Astrocyte of the hippocampus (primary cell): ENCODE measurements at regions not wholly inside any gene's neighbourhood (a gene's known extent, or its start where the extent isn't known, plus 50 kb on each side); places are given as distances from the start of the nearest gene placed in this dataset.

Source experiments
- DNase-seq: peaks from one replicate; pipeline ENCODE4 v3.0.0; 2011; ENCODE audit warnings: low read depth, low spot score

DNA sequence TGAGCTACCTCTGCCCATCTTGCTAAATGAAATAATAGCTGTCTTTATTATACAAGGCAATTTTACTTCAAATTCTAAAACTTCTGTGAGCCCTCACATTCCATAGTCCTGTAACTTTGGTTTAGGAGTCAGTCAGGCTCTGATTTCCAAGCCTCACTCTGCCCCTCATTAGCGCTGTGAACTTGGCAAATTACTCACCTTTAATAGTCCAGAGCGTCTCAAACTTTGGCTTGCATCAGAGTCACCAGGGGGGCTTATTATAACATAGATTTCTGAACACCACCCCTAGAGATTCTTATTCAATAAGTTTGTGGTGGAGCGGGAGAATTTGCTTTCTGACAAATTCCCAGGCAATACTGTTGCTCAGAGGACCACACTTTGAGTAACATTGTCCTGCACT, 126.2 kb upstream of the FGGY start:
- DNase-seq, result peak; percentile 23

DNA sequence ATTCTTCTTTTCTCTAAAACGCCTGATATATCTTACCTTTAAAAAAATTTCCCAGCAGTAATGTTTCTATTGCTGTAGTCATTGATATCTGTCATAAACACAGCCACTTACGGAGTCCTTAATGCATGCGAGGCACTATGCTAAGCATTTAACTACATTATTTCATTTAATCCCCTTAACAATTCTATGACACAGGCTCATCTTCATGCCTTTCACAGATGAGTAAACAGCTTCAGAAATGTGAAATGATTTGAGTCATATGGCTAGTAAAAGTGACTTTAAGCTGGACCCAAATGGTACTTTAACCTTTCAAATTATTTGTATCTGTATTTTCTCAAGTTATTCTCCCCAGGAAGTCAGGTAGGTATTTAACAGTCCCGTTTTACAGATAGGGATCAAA, 125.1 kb upstream of the FGGY start:
- DNase-seq, result no peak

GRCh38 chr1:59172693-59173092, 124.2 kb upstream of the FGGY start:
- DNase-seq, result no peak

DNA sequence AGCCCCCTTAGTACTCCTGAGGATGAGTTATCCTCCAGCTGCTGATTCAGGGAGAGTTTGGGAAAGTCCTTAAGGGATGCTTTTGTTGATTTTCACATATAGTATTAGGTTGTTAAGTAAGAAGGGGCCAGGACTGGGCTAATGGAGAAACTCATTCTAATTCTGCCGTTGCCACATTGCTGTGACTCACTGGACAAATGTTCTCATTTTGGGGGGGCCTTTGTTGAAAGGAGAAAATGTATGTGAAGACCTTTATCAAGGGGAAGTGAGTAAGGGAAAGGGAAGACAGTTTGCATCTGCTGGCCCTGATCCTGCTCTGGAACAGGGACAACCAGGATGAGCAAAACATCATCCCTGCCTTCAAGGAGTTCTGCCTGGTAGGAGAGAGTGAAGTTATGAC, 123.2 kb upstream of the FGGY start:
- peak; percentile 33 for DNase-seq

- no peak for DNase-seq
These were observed 120.4 kb upstream of the FGGY start for GRCh38 chr1:59176471-59176870.

- DNase-seq, result no peak
These were observed 119.1 kb upstream of the FGGY start for GRCh38 chr1:59177756-59178155.

- peak; percentile 31 for DNase-seq
These were observed 118.3 kb upstream of the FGGY start for GRCh38 chr1:59178339-59179187.

- no peak for DNase-seq
These were observed 117.2 kb upstream of the FGGY start for GRCh38 chr1:59179673-59180072.

DNA sequence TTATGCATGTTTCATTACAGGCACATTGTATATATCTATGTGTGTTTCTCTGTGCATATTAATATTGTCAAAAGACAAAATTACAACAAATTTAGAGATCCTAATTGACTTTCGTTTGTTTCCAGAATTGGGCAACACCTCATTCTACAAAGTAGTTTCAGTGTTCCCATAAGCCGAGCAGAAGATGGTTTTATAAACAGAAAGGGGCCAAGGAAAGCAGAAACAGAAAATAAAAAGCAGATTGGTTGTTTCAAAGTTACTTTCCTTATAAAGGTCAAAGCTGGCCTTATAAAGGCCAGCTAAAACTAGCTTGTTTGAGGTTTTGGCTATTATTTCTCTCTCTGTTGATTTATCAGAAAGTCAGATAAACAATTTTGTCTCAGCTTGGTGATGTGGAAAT, 116.2 kb upstream of the FGGY start:
- DNase-seq, result no peak

DNA sequence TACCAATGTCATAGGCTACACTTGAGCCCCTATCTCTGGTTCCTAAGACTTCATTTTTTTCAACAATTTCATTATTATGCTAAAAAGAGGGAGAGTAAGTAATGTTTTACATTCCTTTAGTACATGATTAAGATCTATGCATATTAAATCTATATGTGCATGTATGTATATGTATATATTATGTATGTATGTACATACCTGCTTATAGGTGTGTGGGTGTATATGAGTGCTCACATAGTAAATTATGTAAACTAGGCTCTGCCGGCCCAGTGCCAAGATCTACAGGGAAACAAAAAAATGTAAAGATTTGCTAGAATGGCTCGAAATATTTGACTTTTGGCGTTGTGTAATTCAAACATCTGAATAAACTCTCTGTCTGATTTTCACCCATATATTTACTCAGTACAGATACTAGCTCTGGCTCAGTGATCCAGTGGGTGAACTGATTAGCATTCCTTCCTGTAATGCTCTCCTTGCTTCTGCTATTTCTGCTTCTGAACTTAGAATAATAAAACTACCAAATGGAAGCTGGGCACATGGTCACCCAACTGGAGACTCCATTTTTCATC, 113.1 kb upstream of the FGGY start:
- DNase-seq, result no peak

DNA sequence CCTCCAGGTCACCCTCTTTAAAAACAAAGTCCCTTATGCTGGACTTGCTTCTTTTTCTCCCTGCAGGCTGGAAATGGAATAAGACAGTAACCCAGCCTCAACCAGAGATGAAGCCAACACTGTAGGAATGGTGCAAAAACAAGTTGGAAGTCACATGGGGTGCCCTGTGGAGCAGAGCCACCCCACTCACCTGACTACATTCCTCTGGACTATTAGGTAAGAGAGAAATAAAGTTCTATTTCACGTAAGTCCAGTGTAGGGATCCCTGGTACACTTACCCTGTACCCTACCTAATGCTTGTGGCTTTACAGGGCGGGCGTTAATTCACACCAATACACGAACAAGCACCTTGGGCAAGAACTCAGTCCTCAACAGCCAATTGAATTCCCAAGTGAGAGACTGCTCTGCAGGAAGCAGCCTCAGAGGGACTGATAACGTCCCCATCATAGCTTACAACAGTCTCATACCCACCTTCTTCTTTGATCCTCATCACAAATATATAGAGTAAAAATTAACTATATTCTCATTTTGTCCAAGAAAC, 112.5 kb upstream of the FGGY start:
- no peak for DNase-seq

DNA sequence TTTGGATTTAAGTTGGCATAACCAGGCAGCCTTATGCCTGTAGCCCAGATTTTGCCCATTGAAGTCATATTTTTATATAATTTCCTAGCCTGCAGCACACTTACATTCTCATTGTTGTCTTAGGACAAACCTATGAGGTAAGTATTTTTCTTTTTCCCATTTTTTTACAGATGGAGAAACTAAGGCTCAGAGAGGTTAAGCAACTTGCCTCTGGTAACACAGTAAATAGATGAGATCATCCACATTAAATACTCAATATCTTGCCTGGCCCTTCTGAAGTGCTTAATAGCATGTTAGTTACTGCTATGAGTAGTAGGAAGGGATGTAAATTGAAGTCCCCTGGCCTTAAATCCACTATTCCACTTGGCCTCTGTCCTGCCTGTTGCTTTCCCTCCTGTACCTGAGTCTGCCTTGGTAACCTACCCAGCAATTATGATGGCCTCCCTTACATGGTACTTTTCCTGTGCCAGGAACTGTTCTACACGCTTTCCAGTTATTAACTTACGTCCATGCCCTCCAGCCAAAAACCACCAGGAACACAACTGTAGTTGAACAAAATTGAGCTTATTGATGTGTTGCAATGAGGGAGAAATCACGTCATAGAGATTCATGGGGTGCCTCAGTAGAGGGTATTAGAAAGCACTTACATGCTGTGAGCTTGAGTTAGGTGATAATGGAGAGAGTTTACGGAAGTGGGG, 111.6 kb upstream of the FGGY start:
- no peak for DNase-seq

DNA sequence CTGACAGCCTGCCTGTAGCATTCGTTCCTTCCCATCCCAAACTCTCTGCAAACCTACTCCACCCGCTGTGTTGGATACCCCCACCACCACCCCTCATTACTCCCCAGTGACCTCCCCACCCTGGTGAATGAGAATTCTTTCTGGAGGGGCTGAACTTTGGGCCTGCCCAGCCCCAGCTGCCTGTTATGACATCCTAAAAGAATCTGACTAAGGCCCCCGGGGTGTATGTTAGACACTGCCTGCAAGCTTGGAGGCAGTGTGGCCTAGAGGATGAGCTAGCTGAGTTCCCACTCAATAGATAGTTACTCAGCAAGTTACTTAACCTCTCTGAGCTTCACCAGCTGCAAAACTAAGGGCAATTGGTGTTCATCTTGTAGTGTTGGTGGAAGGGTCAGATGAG, 110.2 kb upstream of the FGGY start:
- no peak for DNase-seq

DNA sequence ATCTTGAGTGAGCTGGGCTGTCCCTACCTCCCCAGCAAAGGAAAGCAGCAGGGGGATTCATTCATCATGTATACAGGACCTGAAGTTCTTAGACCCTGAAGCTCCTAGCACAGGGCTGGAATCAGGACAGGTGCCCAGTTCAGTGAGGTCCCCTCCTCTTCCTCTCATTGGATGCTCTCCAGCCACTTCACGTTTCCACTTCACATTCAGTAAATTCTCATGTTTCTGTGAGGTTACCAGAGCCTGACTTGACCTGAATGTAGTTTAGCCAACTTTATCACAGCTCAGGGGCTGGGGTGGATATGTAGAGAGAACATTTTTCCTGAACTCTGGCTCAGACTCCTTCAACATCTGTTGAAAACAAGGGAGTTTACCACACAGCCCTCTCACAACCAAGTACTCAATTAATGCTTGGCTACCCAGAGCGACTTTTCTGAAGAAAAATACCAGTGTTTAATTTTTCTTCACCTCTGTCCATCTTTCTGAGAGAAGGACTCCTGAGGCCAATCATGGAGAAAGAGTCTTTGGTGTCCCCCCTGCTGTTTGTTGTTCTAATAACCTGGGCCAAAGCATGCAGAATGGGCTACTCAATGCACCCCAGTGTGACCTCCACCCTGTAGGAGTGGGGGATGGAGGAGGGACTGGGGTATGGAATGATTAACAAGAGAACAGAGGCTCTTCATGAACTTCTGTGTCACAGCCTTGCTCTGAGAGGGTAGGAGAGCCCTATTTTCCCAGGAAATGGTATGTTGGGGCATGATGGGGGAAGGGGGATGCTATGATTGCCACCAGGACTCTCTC, 108.3 kb upstream of the FGGY start:
- DNase-seq, result no peak

DNA sequence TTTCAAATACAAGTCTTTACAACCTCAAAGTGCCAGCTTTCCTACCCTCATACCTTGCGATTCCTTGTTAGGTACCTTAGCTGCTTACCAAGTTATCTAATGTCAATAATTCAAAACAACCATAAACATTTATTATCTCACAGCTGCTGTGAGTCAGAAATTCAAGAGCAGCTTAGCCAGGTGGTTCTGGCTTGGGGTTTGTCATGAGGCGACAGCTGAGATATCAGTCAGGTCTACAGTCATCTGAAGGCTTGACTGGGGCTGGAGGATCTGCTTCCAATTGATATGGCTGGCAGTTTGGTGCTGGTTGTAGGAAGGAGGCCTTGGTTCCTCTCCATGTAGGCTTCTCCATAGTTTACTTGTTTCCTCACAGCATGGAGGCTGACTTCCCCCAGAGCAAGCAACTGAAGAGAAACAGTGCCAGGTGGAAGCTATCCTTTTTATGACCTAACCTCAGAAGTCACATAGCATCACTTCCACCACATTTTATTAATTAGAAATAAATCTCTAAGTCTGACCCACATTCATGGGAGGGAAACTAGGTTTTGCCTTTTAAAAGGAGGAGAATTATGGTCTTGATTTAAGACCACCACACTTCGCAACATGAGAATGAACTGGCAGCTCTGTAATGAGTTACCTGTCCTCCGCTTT, 103.3 kb upstream of the FGGY start:
- no peak for DNase-seq

DNA sequence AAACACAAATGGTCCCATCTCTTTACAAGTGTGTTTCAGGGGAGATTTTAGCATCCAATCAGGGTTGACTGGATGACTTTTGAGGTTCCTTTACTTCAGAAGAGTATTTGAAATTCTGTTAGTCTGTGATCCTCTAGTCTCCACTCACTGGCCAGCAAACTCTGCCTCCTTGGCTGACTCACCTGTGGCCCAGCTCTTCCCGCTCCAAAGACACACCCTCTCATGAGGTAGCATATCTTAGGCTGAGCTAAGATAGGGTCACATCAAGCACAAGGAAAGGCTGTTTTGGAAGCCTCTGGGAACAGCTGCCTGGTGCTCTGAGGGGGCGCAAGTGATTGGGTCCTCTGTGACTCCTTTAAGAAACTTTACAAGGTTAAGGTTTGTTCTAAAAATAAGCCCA, 102.3 kb upstream of the FGGY start:
- no peak for DNase-seq

- no peak for DNase-seq
These were observed 101.7 kb upstream of the FGGY start for GRCh38 chr1:59195151-59195550.

DNA sequence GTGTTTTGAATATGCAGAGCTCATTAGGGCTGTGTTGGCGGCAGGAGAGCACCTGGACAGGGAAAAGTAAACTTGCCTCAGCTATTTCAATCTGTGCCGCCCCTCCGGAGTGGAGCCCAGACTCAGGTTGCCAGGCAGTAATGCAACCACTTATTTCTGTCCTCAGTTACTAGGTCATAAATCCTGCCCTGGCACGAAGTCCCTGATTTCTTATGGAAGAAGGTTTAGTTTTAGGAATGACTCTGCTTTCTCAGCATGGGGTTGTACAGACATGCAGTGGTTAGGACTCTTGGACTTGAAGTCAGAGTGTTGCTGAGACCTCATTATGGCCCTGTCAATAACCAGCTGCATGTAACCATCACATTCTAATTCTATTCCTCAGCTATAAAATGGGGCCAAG, 98.3 kb upstream of the FGGY start:
- DNase-seq, result peak; percentile 55

- no peak for DNase-seq
These were observed 97.7 kb upstream of the FGGY start for GRCh38 chr1:59199147-59199546.

- DNase-seq, result no peak
These were observed 97.0 kb upstream of the FGGY start for GRCh38 chr1:59199719-59200376.

- DNase-seq, result no peak
These were observed 95.6 kb upstream of the FGGY start for GRCh38 chr1:59201341-59201740.
